SKM-1 treated with dmso at 0.1 percent for 144 hours (cell line): ENCODE measurements at regions not wholly inside any gene's neighbourhood (a gene's known extent, or its start where the extent isn't known, plus 50 kb on each side); places are given as distances from the start of the nearest gene placed in this dataset.
"Not testable (repeated sequence)": the region's sequence is repeated elsewhere in the genome, so short reads cannot be mapped to it uniquely, and the experiment has no call there.

Experiments
- DNase-seq: peaks from one replicate; lab custom pipeline; 2025; ENCODE audit not compliant: unreplicated experiment; lab: John Stamatoyannopoulos, UW

- DNase-seq: no peak
These were observed 1109.7 kb downstream of the SOCS6 start for GRCh38 chr18:71398531-71398930.

DNA sequence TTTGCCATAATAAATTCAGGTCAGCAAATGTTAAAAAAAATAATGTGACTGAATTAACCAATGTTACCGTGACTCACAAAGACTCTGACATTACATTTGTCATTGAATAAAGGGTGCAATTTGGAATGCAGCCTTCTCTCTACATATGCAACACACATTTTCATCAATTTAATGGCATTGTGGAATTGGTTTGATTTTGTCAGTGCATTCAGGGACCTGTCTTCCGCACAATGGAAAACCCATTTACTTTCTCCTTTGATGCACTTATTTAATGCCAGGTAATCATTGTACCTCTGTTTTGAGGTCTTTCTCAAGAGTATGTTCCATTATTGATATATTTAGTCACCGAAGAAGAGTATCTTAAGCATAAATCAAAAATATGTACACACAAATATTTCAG, 1099.3 kb downstream of the SOCS6 start:
- no peak for DNase-seq

DNA sequence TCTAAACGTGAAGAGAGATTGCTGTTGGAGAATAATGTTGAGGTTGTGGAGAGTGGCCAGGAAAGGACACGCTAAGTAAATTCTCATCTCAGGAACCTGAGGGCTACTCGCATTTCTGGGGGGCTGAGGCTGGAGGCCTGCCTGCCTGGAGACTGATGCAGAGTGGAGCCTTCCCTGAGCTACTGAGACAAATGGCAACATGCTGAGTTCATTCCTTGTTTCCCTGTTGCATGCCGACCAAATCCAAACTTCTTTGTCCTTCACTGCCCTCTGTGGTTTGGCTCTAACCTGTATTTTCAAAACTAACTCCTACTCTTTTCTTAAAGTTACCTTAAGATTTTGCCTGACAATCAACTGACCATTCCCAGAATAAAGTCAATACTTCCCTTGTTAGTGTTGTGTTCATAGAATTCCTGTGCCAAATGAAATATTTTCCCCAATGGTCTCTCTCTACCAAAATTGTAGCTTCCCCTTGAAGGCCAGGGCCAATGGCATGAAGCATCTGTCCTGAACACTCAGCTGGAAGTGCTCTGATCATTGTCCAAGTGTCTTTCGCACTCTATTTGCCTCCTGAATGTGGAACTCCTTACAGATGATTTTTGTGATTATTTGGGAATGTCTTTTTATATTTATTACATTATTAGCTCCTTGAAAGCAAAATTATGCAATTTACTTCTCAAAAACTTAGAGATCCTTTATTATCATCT, 1085.6 kb downstream of the SOCS6 start:
- DNase-seq: no peak

DNA sequence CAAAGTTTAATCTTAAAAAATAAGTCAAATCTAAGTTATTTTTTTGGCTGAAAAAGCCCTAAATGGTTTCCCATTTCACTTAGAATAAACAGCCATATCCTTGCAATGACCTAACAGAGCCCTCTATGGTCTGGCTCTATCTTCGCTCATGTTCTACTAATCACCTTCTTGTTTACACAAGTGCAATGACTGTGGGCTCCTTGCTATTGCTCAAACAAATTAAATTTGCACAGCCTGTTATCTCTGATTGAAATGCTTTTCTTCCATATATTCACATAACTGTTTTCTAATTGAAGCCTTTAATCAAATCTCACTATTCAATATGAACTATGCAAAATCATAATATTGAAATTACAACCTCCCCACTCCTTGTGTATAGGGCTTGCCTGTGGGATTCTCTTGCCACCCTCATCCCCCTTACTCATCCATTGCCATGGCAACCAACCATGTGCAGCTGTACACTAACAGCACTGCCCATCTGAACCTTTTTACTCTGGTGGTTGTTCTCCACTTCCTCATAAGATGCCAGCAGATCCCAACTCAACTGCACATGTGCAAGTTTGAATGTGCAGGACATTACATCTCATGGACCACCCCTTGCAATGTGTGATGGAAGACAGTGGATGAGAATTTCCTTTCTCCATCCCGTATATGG, 1083.2 kb downstream of the SOCS6 start:
- no peak for DNase-seq

DNA sequence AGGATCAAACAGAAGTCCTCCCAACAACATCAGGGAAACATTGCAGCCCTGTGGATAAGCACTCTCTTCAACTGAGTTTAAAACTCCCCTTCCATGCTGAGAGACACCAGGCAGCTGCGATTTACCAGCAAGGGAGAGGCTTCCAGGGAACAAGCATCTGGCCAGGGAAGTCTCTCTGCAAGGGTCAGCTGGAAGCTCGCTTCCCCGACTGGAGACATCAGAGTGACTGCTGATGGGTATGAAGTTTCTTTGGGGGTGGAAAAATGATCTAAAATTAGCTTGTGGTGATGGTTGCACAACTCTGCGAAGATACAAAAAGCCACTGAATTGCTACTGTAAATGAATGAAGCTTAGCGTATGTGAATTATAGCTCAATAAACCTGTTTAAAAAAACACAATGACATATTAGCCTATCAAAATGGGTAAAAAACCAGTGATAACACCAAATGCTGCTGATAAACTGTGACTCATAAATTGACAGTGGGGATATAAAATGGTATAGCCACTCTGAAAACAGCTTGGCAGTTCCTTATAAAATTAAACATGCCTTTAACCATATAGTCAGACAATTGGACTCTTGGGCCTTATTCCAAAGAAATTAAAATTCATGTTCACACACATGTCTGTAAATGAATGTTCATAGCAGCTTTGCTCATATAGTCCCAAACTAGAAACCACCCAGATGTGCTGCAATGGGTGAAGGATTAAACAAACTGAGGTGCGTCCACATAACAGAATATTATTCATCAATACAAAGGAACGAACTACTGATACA, 1082.0 kb downstream of the SOCS6 start:
- no peak for DNase-seq

DNA sequence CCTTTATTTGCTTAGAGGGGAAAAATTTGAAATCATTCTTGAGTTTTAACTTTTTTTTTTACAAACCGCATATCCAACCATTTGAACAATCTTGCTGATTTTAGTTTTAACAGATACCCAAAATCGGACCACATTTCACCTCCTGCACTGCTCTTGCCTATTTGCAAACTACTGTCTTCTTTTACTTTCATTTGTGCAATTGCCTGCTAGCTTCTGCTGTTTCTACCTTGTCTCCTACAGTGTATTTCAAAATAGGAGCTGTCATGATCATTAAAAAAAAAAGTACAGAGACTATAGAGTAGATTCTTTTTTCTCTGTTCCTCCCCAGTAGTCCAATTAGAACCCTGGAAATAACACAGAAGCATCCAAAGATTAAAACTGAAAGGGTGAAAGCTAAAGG, 1081.2 kb downstream of the SOCS6 start:
- DNase-seq: no peak

GRCh38 chr18:71362140-71362539, 1073.3 kb downstream of the SOCS6 start:
- no peak for DNase-seq

GRCh38 chr18:71355599-71355998, 1066.8 kb downstream of the SOCS6 start:
- not testable (repeated sequence) for DNase-seq

- no peak for DNase-seq
These were observed 1063.8 kb downstream of the SOCS6 start for GRCh38 chr18:71352618-71353017.

- no peak for DNase-seq
These were observed 1047.8 kb downstream of the SOCS6 start for GRCh38 chr18:71336576-71337210.

GRCh38 chr18:71329563-71329962, 1040.7 kb downstream of the SOCS6 start:
- no peak for DNase-seq

- DNase-seq: no peak
These were observed 1040.3 kb downstream of the SOCS6 start for GRCh38 chr18:71329114-71329513.

DNA sequence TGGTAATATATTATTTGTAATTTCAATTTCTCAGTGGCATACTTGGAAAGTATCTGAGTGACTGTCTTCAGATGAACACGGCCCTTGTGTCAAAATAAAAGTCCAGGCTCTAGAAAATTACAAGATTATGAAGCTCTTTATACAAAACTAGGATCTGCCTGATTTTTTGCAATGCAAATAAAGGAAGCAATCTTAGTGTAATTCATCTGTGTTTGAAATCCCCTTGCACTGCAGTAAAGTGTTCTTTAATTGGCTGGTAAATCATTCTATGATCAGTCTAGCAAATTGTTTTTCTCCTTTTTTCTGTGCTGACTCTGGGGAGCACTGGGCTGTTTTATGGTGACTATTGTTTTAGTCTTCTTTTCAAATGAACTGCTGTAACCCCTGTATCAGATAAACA, 1039.0 kb downstream of the SOCS6 start:
- no peak for DNase-seq

DNA sequence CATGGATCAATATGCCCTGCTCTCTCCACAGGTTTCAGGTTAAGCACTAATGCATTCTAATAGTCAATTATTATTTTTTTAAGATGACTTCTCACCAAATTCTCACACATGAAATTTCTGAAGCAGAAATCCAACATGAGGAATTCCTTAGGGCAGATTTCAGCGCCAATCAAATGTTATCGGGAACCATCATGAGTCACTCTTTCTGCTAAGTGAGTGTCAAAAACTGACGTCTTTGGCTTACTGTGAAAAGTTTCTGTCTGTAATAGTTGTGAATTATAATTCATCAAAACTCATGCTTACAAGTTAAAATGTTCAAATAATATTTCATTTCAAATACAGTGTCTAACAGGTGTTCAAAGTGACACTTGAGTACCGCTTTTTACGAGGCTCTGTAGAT, 1038.6 kb downstream of the SOCS6 start:
- no peak for DNase-seq

- DNase-seq: no peak
These were observed 1038.0 kb downstream of the SOCS6 start for GRCh38 chr18:71326826-71327225.

- DNase-seq: no peak
These were observed 1035.5 kb downstream of the SOCS6 start for GRCh38 chr18:71324356-71324755.

- DNase-seq: no peak
These were observed 1033.4 kb downstream of the SOCS6 start for GRCh38 chr18:71322201-71322600.

DNA sequence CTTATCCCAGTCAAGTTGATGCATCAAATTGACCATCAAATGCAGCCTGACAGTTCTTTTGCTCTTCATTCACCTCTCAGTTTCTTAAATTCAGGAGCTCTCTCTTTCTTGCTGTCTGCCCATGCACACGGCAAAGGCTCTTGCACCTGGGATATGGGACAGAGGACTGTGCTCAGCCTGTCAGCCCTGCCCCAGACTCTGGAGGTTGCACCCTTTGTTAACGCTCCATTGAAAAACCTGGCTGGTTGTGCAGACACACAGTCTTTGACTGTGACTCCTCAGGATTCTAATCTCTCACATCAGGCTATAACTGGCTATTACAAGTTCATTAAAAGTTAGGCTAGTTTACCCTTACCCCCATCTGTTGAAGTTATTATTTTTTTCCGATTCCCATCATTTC, 1032.5 kb downstream of the SOCS6 start:
- no peak for DNase-seq

DNA sequence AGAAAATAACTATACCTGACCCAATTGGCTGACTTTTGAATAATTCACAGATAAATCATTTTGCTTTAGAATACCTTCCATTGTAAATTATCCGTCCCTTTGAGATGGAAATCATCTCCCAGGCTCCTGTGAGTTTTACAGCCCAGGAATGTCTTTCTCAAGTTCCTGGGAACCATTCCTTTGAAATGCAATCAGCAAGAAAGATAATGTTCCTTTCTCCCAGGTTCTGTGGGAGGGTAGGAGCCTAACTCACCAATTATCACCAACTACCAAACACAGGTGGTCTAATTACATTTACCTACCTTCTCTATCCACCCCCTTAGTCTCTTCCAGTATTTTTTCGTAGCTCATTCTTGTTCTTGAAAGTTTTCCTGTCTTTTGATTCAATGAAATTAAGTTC, 1016.0 kb downstream of the SOCS6 start:
- DNase-seq: no peak

- not testable (repeated sequence) for DNase-seq
These were observed 1014.9 kb downstream of the SOCS6 start for GRCh38 chr18:71303743-71304142.

GRCh38 chr18:71301596-71301995, 1012.8 kb downstream of the SOCS6 start:
- DNase-seq: no peak

- not testable (repeated sequence) for DNase-seq
These were observed 1005.4 kb downstream of the SOCS6 start for GRCh38 chr18:71294201-71294600.
